HepG2 (cell line): ENCODE measurements at regions not wholly inside any gene's neighbourhood (a gene's known extent, or its start where the extent isn't known, plus 50 kb on each side); places are given as distances from the start of the nearest gene placed in this dataset.

Experiments used
- EP300 ChIP-seq, 3 experiments: sonication (generic) in 1 of 3; formaldehyde crosslinking in 1 of 3; IDR thresholded peaks; 2 replicates each; pipeline versions ENCODE4 v1.5.1 to v1.6.1; 2011 to 2020; ENCODE audit warnings: low read depth in 2 of 3, low read length in 2 of 3, borderline replicate concordance in 1 of 3, improper control_type of control experiment in 1 of 3, mild to moderate bottlenecking in 1 of 3, missing genetic modification reagents in 1 of 3, moderate library complexity in 1 of 3
- RXRB ChIP-seq: IDR thresholded peaks from 2 replicates; pipeline ENCODE4 v1.6.1; 2016; ENCODE audit warnings: borderline replicate concordance, missing genetic modification reagents, missing compliant biosample characterization
- ZKSCAN5 ChIP-seq: sonication (generic); formaldehyde crosslinking; IDR thresholded peaks from 2 replicates; pipeline ENCODE4 v1.5.1; 2020; ENCODE audit warnings: mild to moderate bottlenecking, missing genetic modification reagents
- ZNF263 ChIP-seq: sonication (generic); formaldehyde crosslinking; IDR thresholded peaks from 2 replicates; pipeline ENCODE4 v1.4.0; 2020; ENCODE audit warnings: missing genetic modification reagents
- ZNF34 ChIP-seq: sonication (generic); formaldehyde crosslinking; IDR thresholded peaks from 2 replicates; pipeline ENCODE4 v1.4.0; 2020; ENCODE audit warnings: mild to moderate bottlenecking, missing genetic modification reagents, borderline replicate concordance
- TF ChIP-seq, protein P1 (sequence below): fragments of 450-650 bp; IDR thresholded peaks from 2 replicates; pipeline ENCODE4 v1.6.1; 2017; ENCODE audit warnings: mild to moderate bottlenecking
- TF ChIP-seq, protein P2 (sequence below): sonication (generic); formaldehyde crosslinking; IDR thresholded peaks from 2 replicates; pipeline ENCODE4 v1.9.0; 2021; ENCODE audit warnings: mild to moderate bottlenecking, missing genetic modification reagents
- TF ChIP-seq, protein P3 (sequence below): sonication (generic); formaldehyde crosslinking; IDR thresholded peaks from 2 replicates; pipeline ENCODE4 v1.4.0; 2020; ENCODE audit warnings: missing genetic modification reagents, borderline replicate concordance

DNA sequence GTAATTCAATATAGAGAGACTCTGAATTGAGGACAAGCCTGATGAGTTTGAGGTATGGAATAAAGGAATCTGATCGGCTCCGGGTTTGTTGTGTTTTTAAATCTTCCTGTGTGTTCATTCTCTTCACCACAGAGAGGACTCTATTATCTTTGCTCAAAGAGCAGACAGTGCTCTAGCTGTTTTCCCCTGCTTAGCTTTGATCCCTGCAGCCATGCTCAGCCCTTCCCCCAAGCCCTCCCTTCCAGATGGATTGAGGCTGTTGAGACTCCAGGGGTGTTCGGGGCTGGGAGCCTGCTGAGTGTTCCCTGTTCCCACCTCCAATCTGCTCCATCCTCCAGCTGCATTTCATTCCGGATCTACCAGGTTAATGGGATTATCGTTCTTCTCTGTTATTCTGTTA lies 74.2 kb upstream of the CXADR start (continued):
- TF ChIP-seq, protein P1, sequence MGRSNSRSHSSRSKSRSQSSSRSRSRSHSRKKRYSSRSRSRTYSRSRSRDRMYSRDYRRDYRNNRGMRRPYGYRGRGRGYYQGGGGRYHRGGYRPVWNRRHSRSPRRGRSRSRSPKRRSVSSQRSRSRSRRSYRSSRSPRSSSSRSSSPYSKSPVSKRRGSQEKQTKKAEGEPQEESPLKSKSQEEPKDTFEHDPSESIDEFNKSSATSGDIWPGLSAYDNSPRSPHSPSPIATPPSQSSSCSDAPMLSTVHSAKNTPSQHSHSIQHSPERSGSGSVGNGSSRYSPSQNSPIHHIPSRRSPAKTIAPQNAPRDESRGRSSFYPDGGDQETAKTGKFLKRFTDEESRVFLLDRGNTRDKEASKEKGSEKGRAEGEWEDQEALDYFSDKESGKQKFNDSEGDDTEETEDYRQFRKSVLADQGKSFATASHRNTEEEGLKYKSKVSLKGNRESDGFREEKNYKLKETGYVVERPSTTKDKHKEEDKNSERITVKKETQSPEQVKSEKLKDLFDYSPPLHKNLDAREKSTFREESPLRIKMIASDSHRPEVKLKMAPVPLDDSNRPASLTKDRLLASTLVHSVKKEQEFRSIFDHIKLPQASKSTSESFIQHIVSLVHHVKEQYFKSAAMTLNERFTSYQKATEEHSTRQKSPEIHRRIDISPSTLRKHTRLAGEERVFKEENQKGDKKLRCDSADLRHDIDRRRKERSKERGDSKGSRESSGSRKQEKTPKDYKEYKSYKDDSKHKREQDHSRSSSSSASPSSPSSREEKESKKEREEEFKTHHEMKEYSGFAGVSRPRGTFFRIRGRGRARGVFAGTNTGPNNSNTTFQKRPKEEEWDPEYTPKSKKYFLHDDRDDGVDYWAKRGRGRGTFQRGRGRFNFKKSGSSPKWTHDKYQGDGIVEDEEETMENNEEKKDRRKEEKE, result no peak
- TF ChIP-seq ZKSCAN5 (CRISPR knock-in tag) (no peak), ZNF34 (CRISPR knock-in tag) (no peak), EP300 (IDR thresholded peaks at IDR 0.05; ENCODE audit: low read depth in 2 of 2, low read length in 2 of 2) (peak in 1 of 2 experiments; percentile 71; a peak in 1 of 4 replicates), EP300 (CRISPR knock-in tag; IDR thresholded peaks at IDR 0.05; ENCODE audit: borderline replicate concordance) (no peak; the same call in 1 of the 2 replicates), ZNF263 (CRISPR knock-in tag) (peak; percentile 89), RXRB (no peak; the same call in 1 of the 2 replicates)
- TF ChIP-seq, protein P2, sequence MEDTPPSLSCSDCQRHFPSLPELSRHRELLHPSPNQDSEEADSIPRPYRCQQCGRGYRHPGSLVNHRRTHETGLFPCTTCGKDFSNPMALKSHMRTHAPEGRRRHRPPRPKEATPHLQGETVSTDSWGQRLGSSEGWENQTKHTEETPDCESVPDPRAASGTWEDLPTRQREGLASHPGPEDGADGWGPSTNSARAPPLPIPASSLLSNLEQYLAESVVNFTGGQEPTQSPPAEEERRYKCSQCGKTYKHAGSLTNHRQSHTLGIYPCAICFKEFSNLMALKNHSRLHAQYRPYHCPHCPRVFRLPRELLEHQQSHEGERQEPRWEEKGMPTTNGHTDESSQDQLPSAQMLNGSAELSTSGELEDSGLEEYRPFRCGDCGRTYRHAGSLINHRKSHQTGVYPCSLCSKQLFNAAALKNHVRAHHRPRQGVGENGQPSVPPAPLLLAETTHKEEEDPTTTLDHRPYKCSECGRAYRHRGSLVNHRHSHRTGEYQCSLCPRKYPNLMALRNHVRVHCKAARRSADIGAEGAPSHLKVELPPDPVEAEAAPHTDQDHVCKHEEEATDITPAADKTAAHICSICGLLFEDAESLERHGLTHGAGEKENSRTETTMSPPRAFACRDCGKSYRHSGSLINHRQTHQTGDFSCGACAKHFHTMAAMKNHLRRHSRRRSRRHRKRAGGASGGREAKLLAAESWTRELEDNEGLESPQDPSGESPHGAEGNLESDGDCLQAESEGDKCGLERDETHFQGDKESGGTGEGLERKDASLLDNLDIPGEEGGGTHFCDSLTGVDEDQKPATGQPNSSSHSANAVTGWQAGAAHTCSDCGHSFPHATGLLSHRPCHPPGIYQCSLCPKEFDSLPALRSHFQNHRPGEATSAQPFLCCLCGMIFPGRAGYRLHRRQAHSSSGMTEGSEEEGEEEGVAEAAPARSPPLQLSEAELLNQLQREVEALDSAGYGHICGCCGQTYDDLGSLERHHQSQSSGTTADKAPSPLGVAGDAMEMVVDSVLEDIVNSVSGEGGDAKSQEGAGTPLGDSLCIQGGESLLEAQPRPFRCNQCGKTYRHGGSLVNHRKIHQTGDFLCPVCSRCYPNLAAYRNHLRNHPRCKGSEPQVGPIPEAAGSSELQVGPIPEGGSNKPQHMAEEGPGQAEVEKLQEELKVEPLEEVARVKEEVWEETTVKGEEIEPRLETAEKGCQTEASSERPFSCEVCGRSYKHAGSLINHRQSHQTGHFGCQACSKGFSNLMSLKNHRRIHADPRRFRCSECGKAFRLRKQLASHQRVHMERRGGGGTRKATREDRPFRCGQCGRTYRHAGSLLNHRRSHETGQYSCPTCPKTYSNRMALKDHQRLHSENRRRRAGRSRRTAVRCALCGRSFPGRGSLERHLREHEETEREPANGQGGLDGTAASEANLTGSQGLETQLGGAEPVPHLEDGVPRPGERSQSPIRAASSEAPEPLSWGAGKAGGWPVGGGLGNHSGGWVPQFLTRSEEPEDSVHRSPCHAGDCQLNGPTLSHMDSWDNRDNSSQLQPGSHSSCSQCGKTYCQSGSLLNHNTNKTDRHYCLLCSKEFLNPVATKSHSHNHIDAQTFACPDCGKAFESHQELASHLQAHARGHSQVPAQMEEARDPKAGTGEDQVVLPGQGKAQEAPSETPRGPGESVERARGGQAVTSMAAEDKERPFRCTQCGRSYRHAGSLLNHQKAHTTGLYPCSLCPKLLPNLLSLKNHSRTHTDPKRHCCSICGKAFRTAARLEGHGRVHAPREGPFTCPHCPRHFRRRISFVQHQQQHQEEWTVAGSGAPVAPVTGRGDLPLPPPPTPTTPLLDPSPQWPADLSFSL, result 0 out of 2 replicates have a peak, but pooled peaks have one; percentile 32
- TF ChIP-seq, protein P3, sequence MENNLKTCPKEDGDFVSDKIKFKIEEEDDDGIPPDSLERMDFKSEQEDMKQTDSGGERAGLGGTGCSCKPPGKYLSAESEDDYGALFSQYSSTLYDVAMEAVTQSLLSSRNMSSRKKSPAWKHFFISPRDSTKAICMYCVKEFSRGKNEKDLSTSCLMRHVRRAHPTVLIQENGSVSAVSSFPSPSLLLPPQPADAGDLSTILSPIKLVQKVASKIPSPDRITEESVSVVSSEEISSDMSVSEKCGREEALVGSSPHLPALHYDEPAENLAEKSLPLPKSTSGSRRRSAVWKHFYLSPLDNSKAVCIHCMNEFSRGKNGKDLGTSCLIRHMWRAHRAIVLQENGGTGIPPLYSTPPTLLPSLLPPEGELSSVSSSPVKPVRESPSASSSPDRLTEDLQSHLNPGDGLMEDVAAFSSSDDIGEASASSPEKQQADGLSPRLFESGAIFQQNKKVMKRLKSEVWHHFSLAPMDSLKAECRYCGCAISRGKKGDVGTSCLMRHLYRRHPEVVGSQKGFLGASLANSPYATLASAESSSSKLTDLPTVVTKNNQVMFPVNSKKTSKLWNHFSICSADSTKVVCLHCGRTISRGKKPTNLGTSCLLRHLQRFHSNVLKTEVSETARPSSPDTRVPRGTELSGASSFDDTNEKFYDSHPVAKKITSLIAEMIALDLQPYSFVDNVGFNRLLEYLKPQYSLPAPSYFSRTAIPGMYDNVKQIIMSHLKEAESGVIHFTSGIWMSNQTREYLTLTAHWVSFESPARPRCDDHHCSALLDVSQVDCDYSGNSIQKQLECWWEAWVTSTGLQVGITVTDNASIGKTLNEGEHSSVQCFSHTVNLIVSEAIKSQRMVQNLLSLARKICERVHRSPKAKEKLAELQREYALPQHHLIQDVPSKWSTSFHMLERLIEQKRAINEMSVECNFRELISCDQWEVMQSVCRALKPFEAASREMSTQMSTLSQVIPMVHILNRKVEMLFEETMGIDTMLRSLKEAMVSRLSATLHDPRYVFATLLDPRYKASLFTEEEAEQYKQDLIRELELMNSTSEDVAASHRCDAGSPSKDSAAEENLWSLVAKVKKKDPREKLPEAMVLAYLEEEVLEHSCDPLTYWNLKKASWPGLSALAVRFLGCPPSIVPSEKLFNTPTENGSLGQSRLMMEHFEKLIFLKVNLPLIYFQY, result no peak
